Glutamatergic neuron (in vitro differentiated cells): ENCODE measurements at regions not wholly inside any gene's neighbourhood (a gene's known extent, or its start where the extent isn't known, plus 50 kb on each side); places are given as distances from the start of the nearest gene placed in this dataset.

Source experiments
- DNase-seq: peaks from one replicate; pipeline ENCODE4 v3.0.0; 2022
- H3K27ac Mint-ChIP-seq: one replicate; pipeline ENCODE4 v1.8.0; 2020; ENCODE audit warnings: mild to moderate bottlenecking, mixed read lengths, inconsistent platforms; ENCODE audit not compliant: unreplicated experiment
- H3K27me3 Mint-ChIP-seq: one replicate; pipeline ENCODE4 v1.8.0; 2020; ENCODE audit warnings: mild to moderate bottlenecking, moderate library complexity, mixed read lengths, inconsistent platforms; ENCODE audit not compliant: unreplicated experiment
- H3K36me3 Mint-ChIP-seq: one replicate; pipeline ENCODE4 v1.8.0; 2020; ENCODE audit warnings: mild to moderate bottlenecking, mixed read lengths, inconsistent platforms; ENCODE audit not compliant: unreplicated experiment
- H3K4me1 Mint-ChIP-seq: one replicate; pipeline ENCODE4 v1.8.0; 2020; ENCODE audit warnings: mild to moderate bottlenecking, low read depth, mixed read lengths, inconsistent platforms; ENCODE audit not compliant: unreplicated experiment
- H3K4me3 Mint-ChIP-seq: one replicate; pipeline ENCODE4 v1.8.0; 2020; ENCODE audit warnings: mild to moderate bottlenecking, mixed read lengths, inconsistent platforms; ENCODE audit not compliant: unreplicated experiment
- H3K9me3 Mint-ChIP-seq: one replicate; pipeline ENCODE4 v1.8.0; 2020; ENCODE audit warnings: mild to moderate bottlenecking, moderate library complexity, mixed read lengths, inconsistent platforms; ENCODE audit not compliant: unreplicated experiment
- CTCF ChIP-seq: fragments of 200-600 bp; sonication (generic); IDR thresholded peaks from one replicate; pipeline ENCODE4 v1.5.0; 2021; ENCODE audit not compliant: partially characterized antibody, unreplicated experiment

GRCh38 chr12:65605019-65605418, 219.3 kb upstream of the HMGA2 start:
- no peak for TF ChIP-seq CTCF
- peaks cover 6% of the 10 kb centered on the region for H3K4me1 Mint-ChIP-seq
- H3K27ac Mint-ChIP-seq: no peak overlapping the region
- H3K36me3 Mint-ChIP-seq: no peaks in the 10 kb centered on the region
- no peak overlapping the region for H3K4me3 Mint-ChIP-seq
- peaks cover 2% of the 10 kb centered on the region for H3K9me3 Mint-ChIP-seq
- no peak for DNase-seq
- H3K27me3 Mint-ChIP-seq: no peaks in the 10 kb centered on the region

GRCh38 chr12:65606008-65606766, 218.1 kb upstream of the HMGA2 start:
- no peaks in the 10 kb centered on the region for H3K27me3 Mint-ChIP-seq
- no peaks in the 10 kb centered on the region for H3K36me3 Mint-ChIP-seq
- H3K9me3 Mint-ChIP-seq: peaks cover 2% of the 10 kb centered on the region
- no peak overlapping the region for H3K4me3 Mint-ChIP-seq
- no peak for DNase-seq
- TF ChIP-seq CTCF: no peak
- no peak overlapping the region for H3K27ac Mint-ChIP-seq
- peaks cover 6% of the 10 kb centered on the region for H3K4me1 Mint-ChIP-seq

GRCh38 chr12:65607401-65607841, 216.9 kb upstream of the HMGA2 start:
- Mint-ChIP-seq H3K36me3 (no peaks in the 10 kb centered on the region), H3K27ac (no peak overlapping the region), H3K27me3 (no peaks in the 10 kb centered on the region), H3K4me1 (peaks cover 6% of the 10 kb centered on the region), H3K9me3 (peaks cover 2% of the 10 kb centered on the region), H3K4me3 (no peak overlapping the region)
- no peak for DNase-seq
- no peak for TF ChIP-seq CTCF

- H3K36me3 Mint-ChIP-seq: no peaks in the 10 kb centered on the region
- peaks cover 2% of the 10 kb centered on the region for H3K9me3 Mint-ChIP-seq
- no peak for TF ChIP-seq CTCF
- peaks cover 6% of the 10 kb centered on the region for H3K4me1 Mint-ChIP-seq
- no peak for DNase-seq
- no peaks in the 10 kb centered on the region for H3K27me3 Mint-ChIP-seq
- H3K27ac Mint-ChIP-seq: no peak overlapping the region
- H3K4me3 Mint-ChIP-seq: no peak overlapping the region
Observed at GRCh38 chr12:65608319-65608916, 215.9 kb upstream of the HMGA2 start.

- peaks cover 6% of the 10 kb centered on the region for H3K4me1 Mint-ChIP-seq
- no peak overlapping the region for H3K4me3 Mint-ChIP-seq
- TF ChIP-seq CTCF: no peak
- no peaks in the 10 kb centered on the region for H3K27me3 Mint-ChIP-seq
- no peak overlapping the region for H3K27ac Mint-ChIP-seq
- peaks cover 2% of the 10 kb centered on the region for H3K9me3 Mint-ChIP-seq
- no peaks in the 10 kb centered on the region for H3K36me3 Mint-ChIP-seq
- no peak for DNase-seq
Observed at GRCh38 chr12:65609359-65609771, 214.9 kb upstream of the HMGA2 start.
